ENCODE measurements at regions not wholly inside any gene's neighbourhood (a gene's known extent, or its start where the extent isn't known, plus 50 kb on each side); places are given as distances from the start of the nearest gene placed in this dataset.

DNA sequence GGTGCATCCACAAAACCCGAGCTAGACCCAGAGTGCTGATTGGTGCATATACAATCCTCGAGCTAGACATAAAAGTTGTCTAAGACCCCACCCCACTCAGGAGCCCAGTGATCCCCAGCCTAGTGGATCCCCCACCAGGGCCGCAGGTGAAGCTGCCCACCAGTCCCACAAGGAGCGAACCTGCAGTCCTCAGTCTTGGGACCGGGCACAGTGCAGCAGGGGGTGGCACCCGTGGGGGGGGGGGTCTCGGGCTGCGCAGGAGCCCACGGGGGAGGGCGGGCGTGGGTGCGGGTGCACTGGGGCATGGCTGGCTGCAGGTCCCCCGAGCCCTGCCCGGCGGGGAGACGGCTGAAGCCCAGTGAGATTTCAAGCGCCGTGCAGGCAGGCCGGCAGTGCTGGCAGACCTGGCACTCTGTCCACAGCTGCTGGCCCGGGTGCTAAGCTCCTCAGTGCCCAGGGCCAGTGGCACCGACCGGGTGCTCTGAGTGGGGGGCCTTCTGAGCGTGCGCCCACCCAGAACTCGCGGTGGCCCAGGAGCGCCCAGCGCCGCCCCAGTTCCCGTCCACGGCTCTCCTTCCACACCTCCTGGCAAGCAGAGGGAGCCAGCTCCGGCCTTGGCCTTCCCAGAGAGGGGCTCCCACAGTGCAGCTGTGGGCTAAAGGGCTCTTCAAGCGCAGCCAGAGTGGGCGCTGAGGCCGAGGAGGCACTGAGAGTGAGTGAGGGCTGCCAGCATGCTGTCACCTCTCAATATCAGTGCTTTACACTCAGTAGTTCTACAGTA lies 989.1 kb downstream of the FAM181B start:
- DNase-seq (ENCODE audit: low read depth) = no peak

DNA sequence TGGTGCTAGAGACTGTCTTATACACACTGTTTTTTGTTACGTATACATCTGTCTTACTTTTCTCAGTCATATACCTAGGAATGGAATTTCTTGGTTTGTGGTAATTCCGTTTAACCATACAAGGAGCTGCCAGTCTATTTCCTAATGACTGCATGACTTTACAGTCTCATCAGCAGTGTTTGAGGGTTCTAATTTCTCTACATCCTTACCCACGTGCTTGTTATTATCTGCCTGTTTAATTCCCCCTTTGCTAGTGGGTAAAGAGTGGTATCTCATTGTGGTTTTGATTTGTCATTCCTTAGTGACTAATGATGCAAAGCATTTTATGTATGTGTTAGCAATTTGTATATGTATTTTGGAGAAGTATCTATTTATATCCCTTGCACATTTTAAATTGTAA lies 1008.0 kb downstream of the FAM181B start:
- DNase-seq (ENCODE audit: low read depth) = peak; percentile 16

DNA sequence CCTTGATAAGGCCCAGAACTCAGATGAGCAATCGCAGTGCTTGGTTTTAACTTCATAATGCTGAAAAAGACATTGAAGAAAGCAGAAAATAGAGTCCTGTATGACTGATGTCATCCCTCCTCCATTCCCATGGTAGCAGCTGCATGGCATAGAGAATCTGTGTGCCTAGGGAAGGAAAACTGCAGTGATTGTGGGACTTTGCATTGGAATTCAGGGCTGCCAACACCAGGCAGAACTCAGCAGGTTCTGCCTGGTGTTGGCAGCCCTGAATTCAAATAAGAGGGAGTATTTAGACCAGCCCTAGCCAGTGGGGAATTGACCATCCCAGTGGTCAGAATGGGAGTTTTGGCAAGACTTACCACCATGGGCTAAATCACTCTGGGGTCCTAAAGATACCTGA lies 1016.0 kb downstream of the FAM181B start:
- no peak for DNase-seq (ENCODE audit: low read depth)

DNA sequence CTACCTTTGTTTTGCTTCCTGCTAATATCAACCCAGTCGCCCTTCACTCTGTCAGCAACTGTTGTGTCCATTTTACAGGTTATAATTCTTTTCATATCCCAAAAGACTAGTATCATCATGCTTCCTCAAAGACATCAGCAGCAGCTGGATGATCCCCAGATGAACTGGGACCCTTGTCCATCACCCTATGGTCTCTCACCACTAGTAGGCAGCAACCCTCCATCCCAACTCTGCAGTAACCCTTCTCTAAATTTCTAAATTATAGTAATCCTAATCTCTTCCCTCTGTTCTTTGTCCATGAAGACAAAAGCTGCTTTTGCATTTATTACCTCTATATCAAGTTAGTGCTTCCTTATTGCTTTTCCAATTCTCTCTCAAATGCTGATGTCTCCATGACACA lies 1025.8 kb downstream of the FAM181B start:
- DNase-seq (ENCODE audit: low read depth) = no peak

DNA sequence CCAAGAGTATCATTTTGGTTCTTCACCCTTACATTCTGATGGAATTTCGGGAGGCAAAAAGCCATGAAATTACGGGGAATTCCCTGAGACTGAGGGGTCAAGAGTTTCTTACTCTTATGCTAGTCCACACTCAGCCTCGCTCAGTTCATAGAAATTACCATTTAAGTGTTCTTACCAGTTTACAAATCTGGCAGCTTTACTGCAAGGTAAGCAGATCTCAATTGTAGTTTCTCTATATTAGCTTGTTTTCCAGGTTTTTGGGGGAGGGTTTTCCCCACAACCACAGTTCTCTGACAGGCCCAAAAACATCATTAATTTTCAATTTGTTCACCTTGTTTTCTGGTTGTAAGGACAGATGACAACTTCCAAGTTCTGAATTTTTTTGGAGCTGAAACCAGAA lies 1028.4 kb downstream of the FAM181B start:
- DNase-seq (ENCODE audit: low read depth) = no peak

DNA sequence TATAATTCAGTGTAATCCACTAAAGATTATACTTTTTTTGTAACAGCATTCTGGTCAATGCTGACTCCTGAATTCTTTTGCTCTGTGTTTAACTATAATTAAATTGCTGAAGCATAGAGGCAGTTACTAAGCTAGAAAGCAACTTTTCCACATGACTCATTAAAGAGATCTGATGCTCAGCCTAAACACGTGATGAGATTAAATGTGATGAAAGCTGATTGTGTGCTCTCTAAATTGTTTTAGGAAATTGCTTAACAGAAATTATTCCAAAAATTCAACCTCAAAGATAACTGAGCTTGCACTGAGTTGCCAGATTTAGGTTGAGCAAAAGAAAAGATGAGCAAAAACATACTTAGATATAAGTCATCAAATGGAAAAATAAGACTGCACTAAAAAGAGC lies 1033.6 kb downstream of the FAM181B start:
- DNase-seq (ENCODE audit: low read depth) = no peak

DNA sequence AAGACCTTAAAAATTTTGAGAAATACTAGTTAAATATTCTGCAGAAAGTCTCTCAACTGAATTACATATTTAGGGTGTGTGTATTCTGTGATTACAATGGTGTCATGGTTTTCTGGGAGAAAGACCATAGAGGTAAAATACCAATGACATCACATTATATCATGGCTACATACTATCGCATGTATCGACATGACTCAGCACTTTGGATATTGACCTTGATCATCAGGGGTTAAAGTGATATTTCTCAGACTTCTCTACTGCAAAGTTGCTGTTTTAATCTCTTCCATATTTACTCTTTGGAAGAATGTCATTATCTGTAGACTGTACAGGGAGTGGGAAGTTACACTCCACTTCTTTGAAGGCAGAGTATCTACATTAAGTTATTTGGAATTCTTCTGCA lies 1046.6 kb downstream of the FAM181B start:
- DNase-seq (ENCODE audit: low read depth) = no peak

DNA sequence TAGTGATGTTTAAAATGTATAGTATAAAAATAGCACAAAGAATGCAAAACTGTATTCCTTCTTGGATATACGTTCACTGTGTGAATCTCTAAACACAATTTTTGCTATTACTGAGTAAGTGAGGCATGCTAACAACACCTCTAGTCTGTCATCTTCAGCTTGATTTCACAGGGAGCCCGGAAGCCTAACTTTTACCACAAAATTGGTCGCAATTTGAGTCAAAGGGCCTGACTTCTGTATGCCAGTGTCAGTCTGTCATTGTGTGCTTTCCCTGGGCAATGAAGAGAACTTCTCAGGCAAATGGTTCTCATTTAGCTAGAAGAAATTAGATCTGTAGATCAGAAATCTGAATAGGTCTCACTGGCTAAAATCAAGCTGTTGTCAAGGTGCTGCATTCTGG lies 1059.5 kb downstream of the FAM181B start:
- no peak for DNase-seq (ENCODE audit: low read depth)

DNA sequence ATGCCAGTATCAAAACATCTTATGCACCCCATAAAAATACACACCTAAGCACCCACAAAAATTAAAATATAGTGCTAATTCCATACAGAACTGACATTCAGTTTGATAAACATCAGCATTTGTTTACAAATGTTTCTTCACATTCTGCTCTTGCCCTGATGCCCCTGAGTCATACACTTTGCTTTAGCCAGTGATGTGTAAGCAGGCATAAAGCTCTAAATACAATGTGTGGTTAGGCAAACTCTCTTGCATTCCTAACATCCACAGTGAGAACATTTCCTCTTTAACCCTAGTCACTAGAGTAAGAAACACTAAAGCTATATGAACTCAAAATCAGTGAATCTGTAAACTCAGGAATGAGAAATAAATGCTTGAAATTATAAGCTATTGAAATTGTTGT lies 1060.7 kb downstream of the FAM181B start:
- DNase-seq (ENCODE audit: low read depth) = peak; percentile 18

DNA sequence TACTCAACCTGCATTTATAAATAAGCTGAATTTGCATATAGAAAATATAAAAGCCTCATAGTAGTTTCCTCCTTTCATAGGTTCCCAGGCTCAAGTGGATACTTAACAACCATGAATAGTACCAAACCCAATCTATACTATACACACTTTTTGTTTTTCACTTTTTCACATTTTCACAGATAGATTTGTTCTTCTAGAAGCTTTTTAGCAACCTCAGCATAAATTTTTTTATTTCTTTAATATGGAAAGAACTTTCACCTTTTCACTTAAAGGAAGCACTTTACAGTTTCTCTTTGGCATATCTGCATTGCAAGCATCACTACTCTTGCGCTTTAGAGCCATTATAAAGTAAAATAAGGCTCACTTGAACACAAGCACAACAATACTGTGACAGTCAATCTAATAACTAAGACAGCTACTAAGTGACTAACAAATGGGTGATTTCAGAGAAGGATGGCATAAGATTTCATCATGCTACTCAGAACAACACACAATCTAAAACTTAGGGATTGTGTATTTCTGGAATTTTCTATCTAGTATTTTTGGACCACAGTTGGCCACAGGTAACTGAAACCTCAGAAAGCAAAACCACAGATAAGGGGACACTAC lies 1063.6 kb downstream of the FAM181B start:
- no peak for DNase-seq (ENCODE audit: low read depth)

DNA sequence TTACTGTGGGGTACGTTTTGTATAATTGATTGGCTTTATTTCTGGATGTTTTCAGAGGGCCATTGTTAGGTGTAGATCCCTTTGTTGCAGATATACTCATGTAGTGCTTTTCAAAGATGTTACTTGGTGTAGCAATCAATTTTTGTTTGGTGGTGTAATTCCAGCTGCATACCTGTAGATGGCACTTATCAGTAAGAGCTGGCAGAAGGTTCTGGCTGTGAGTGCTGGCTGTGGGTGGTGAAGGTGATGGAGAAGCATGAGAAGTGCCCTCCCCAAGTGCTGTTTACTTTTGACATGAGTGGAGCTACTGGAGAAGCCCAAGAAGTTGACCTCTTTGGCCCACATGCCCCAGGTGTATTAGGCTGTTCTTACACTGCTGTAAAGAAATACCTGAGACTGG lies 1074.9 kb downstream of the FAM181B start:
- peak; percentile 14 for DNase-seq (ENCODE audit: low read depth)

DNA sequence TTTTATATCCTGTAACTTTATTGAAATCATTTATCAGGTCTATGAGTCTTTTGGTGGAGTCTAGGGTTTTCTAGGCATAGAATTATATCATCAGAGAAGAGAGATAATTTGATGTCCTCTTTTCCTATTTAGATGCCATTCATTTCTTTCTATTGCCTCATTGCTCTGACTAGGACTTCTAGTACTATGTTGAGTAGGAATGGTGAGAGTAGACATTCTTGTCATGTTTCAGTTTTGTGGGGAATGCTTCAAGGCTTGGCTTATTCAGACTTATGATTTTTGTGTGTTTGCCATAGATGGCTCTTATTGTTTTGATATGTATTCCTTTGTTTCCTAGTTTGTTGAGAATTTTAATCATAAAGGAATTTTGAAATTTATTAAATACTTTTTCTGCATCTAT lies 1078.3 kb downstream of the FAM181B start:
- DNase-seq (ENCODE audit: low read depth) = peak; percentile 4

DNA sequence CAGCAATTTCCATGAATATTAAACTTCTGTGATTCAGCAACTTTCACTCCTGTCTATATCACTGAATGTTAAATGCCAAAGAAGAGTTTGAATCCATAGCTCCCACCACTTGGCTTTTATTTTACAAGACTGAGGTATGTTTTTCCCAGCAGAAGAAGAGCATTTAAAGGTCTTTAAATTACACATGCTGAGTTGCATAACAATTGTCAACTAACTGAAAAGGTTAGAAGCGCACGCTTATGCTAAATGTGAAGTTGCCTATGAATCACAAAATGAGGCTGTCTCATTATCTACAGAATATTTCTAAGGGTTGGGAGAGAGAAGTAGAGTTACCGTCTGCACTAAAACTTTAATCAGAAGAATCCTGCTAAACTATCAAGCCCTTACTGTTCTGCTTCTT lies 1086.3 kb downstream of the FAM181B start:
- DNase-seq (ENCODE audit: low read depth) = no peak

DNA sequence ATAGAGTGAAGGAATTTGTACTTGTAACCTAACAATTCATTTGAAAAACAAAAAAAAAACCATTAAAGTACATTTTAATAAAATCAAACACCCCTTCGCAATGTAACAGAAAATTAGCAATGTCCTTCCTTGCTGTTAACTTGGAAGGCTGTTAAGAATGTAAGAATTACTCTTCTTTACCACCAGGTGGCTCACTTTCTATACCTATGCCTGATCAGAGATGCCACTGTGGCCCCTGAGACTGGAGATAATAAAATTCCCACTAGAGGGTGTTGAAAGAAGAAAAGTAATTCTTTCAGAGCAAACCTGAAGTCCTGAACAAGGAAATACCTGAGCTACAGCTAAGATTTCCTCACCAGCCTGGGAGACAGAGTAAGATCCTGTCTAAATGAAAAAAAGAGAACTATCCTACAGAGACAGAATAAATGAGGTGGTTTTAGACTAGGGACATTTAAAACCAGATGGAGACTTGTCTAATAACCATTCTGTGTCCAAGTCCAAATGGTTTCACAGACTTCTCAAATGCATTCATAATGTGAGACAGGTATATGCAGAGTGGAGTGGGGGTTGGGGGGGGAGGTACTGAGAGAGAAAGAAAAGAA lies 1089.3 kb downstream of the FAM181B start:
- peak; percentile 26 for DNase-seq (ENCODE audit: low read depth)

DNA sequence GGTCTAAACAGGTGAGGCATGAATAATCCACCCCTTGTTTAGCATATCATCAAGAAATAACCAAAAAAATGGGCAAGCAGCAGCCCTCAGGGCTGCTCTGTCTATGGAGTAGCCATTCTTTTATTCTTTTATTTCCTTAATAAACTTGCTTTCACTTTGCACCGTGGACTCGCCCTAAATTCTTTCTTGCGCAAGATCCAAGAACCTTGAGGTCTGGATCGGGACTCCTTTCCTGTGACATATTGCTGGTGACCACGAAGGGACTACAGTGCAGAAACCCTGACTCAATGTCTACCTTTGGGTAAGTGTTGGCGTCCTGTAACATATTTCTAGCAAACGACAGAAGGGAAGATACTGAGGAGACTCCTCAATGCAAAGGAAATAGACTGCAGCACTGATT lies 1099.2 kb downstream of the FAM181B start:
- no peak for DNase-seq (ENCODE audit: low read depth)

DNA sequence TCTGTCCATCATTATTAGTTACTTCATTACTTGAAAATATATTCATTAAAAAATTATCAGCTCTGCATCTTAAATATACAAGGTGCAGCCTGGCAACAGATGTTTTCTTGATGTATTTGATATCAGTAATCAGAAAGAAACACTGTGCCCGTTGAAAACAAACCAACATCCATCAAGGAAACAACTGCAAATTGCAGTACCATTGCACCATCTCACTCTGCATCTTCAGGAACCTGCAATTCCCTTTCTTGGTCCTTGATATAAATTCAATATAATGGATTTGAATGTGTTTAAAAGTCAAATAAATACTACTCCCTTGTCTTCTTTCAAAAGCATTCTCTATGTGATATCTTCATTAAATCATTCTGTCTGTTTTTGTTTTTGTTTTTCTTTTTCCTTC lies 1131.2 kb downstream of the FAM181B start:
- no peak for DNase-seq (ENCODE audit: low read depth)

DNA sequence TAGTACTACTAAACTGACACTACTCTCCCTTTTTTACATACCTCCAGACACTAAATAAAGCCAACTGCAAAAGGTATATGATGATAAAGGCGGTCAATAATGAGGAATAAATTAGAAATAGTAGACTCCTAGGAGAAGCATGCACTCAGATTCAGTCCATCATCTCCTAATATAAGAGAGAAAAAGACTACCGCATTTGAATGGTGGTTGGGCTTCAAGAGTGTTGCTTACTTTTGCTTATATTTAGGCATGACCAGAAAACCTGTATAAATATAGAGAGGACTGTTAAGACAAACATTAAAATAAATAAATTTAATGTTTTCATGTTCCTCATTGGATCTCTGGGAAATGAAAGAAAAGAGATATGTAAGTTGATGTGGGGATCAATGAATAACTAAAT lies 1137.0 kb downstream of the FAM181B start:
- no peak for DNase-seq (ENCODE audit: low read depth)

DNA sequence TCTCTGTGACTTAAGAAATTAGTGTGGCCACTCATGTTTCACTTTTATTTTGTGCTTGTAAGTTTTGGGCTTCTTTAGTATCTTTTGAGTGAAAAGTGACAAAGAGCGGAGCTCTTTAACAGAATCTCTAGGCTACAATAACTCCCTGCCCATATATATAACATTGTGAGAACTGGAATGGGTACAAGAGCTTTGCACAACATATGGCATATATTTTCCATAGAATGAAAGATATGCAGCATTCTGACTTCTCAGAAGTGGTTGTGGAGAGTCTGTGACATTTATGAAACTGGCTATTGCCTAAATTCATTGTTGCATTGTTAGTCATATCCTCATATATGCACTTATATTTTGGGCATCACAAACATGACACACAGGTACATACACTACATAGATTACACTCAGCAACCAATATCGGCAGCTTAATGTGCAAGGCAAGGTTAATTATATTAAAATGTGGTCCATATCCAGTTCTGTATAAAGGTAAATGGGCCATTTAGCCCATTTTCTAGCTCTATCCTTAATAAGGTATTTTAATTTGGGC lies 1148.2 kb downstream of the FAM181B start:
- DNase-seq (ENCODE audit: low read depth) = no peak

DNA sequence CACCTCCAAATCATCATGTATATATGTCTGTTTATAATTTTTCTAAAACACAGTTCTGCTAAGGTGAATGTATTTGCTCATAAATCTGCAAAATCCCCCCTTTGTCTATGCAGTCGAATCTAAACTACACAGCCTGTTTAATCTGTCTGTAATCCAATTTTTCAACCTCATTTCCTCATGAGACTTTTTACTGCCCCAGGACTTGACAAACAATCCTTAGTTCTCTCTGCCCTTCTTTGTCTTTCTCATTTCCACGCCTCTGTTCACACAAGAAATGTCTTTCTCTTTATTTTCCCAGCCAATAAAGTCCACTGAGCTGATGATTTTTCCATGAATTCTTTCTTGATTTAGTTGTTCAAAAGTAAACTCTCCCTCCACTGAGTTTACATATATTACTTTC lies 1154.3 kb downstream of the FAM181B start:
- DNase-seq (ENCODE audit: low read depth) = no peak

DNA sequence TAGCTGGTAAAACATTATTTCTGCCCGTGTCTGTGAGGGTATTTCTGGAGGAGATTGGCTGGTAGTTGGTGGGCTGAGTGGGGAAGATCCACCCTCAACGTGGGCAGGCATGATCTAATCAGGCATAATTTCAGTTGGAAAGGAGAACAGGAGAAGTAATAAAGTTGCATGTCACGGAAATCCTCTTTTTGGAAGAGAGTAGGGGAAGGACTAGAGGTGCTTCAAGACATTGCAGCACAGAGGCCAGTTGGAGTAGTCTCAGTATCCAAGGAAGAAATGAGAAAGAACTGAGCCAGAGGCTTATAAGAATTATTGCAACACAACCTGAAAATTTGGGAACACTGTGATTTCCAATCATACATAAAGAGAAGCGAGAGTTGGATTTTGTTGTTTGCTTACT lies 1155.1 kb downstream of the FAM181B start:
- DNase-seq (ENCODE audit: low read depth) = no peak

DNA sequence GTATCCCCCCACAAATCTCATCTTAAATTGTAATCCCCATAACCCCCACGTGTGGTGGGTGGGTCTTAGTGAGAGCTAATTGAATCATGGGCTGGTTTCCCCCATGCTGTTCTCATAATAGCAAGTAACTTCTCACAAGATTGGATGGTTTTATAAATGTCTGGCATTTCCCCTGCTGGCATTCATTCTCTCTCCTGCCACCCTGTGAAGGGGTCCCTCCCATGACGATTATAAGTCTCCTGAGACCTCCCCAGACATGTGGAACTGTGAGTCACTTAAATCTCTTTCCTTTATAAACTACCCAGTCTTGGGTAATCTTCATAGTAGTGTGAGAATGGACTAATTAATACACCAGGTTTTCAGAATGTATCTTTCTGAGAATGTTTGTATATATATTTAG lies 1159.4 kb downstream of the FAM181B start:
- DNase-seq (ENCODE audit: low read depth) = no peak

DNA sequence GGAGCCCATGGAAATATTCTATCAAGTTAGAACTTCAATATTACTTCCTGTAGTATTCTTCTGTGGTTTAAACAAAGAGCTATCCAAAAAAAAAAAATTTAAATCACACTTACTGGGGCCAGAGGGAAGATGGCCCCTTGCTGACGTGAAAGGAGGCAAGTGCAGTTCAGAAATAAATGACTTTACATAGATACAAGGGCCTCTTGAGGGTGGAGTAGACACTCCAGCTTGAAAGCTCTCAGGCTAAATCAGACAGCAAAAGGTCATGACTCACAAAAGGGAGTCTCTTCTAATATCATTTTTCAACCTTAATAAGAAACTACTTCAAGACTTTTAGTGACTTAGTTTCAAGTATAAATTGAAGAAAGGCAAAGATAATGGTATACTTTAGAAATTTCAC lies 1160.3 kb downstream of the FAM181B start:
- no peak for DNase-seq (ENCODE audit: low read depth)

DNA sequence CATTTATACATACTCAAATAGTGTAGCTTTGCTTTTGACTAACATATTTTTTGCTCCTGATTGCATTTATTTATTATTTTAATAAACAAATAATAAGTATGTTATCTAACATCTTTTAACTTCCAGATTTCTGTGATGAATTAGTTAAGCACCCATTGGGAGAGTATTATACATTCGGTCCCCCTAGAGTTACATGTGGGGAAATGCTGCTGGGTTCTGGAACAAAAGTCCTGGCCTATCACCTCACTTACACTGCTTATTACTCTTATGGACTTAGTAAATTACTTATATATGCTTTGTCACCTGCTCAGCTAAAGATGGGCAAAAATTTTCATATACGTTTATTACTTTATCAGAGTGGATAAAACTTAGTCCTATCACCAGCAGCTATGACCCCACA lies 1163.0 kb downstream of the FAM181B start:
- DNase-seq (ENCODE audit: low read depth) = no peak

All from iris pigment epithelial cell (primary cell).